Activated T-helper 1 cell treated with anti-CD3 and anti-CD28 coated beads, Interleukin-2, amount 50 U/mL, for 16 hours (primary cell): ENCODE measurements at regions not wholly inside any gene's neighbourhood (a gene's known extent, or its start where the extent isn't known, plus 50 kb on each side); places are given as distances from the start of the nearest gene placed in this dataset.
"Not testable (repeated sequence)": the region's sequence is repeated elsewhere in the genome, so short reads cannot be mapped to it uniquely, and the experiment has no call there.

Experiments used
- DNase-seq, 2 donors: peaks; one replicate each; pipeline ENCODE4 v3.0.0-alpha.2; 2020; ENCODE audit warnings: low read depth in 1 of 2, low spot score in 1 of 2

GRCh38 chr18:1480309-1480708 is 575.6 kb downstream of the ADCYAP1 start:
- DNase-seq = no peak

- no peak for DNase-seq
Measured at GRCh38 chr18:1481577-1481976, 576.9 kb downstream of the ADCYAP1 start.

- DNase-seq = no peak
Measured at GRCh38 chr18:1483385-1483784, 578.7 kb downstream of the ADCYAP1 start.

- DNase-seq = no peak
Measured at GRCh38 chr18:1487457-1487856, 582.8 kb downstream of the ADCYAP1 start.

- no peak for DNase-seq
Measured at GRCh38 chr18:1488394-1488793, 583.7 kb downstream of the ADCYAP1 start.

- DNase-seq = no peak
Measured at GRCh38 chr18:1488957-1489356, 584.3 kb downstream of the ADCYAP1 start.

GRCh38 chr18:1495387-1495786 is 590.7 kb downstream of the ADCYAP1 start:
- DNase-seq = no peak

- DNase-seq = no peak
Measured at GRCh38 chr18:1496096-1496495, 591.4 kb downstream of the ADCYAP1 start.

GRCh38 chr18:1498216-1498615 is 593.5 kb downstream of the ADCYAP1 start:
- DNase-seq = no peak

GRCh38 chr18:1499265-1499664 is 594.6 kb downstream of the ADCYAP1 start:
- no peak for DNase-seq

- no peak for DNase-seq
Measured at GRCh38 chr18:1503847-1504246, 599.2 kb downstream of the ADCYAP1 start.

- DNase-seq = no peak
Measured at GRCh38 chr18:1505856-1506255, 601.2 kb downstream of the ADCYAP1 start.

- no peak for DNase-seq
Measured at GRCh38 chr18:1510542-1511179, 606.0 kb downstream of the ADCYAP1 start.

- DNase-seq = no peak
Measured at GRCh38 chr18:1511619-1512311, 607.1 kb downstream of the ADCYAP1 start.

- no peak for DNase-seq
Measured at GRCh38 chr18:1513519-1513918, 608.8 kb downstream of the ADCYAP1 start.

- DNase-seq = not testable (repeated sequence)
Measured at GRCh38 chr18:1521588-1522248, 617.0 kb downstream of the ADCYAP1 start.

GRCh38 chr18:1522249-1522615 is 617.6 kb downstream of the ADCYAP1 start:
- DNase-seq = no peak

GRCh38 chr18:1526991-1527390 is 622.3 kb downstream of the ADCYAP1 start:
- no peak for DNase-seq

GRCh38 chr18:1527805-1528204 is 623.1 kb downstream of the ADCYAP1 start:
- no peak for DNase-seq

- no peak for DNase-seq
Measured at GRCh38 chr18:1528447-1528846, 623.8 kb downstream of the ADCYAP1 start.

GRCh38 chr18:1528964-1529509 is 624.4 kb downstream of the ADCYAP1 start:
- DNase-seq = no peak

GRCh38 chr18:1530650-1531049 is 626.0 kb downstream of the ADCYAP1 start:
- DNase-seq = no peak
